ENCODE measurements at regions not wholly inside any gene's neighbourhood (a gene's known extent, or its start where the extent isn't known, plus 50 kb on each side); places are given as distances from the start of the nearest gene placed in this dataset.

GRCh38 chrX:58051346-58051745, 141.1 kb upstream of the ZXDA start:
- Mint-ChIP-seq H3K27ac (no peak overlapping the region), H3K4me3 (no peak overlapping the region), H3K9me3 (peaks cover 43% of the 10 kb centered on the region), H3K36me3 (ENCODE audit: low read depth) (no peaks in the 10 kb centered on the region), H3K27me3 (no peaks in the 10 kb centered on the region), H3K4me1 (ENCODE audit: low read depth) (no peaks in the 10 kb centered on the region)
- intact Hi-C loops (cut with micrococcal nuclease) = no loop called here

GRCh38 chrX:58044130-58044529, 133.9 kb upstream of the ZXDA start:
- H3K36me3 Mint-ChIP-seq (ENCODE audit: low read depth) = no peaks in the 10 kb centered on the region
- no peak overlapping the region for H3K4me3 Mint-ChIP-seq
- H3K4me1 Mint-ChIP-seq (ENCODE audit: low read depth) = no peaks in the 10 kb centered on the region
- no peak overlapping the region for H3K27ac Mint-ChIP-seq
- intact Hi-C loops (cut with micrococcal nuclease) = no loop called here
- H3K9me3 Mint-ChIP-seq = peaks cover 66% of the 10 kb centered on the region
- H3K27me3 Mint-ChIP-seq = no peaks in the 10 kb centered on the region

GRCh38 chrX:58025979-58026378, 115.7 kb upstream of the ZXDA start:
- H3K4me3 Mint-ChIP-seq = no peak overlapping the region
- H3K4me1 Mint-ChIP-seq (ENCODE audit: low read depth) = no peaks in the 10 kb centered on the region
- no peak overlapping the region for H3K27ac Mint-ChIP-seq
- intact Hi-C loops (cut with micrococcal nuclease) = loop anchor here (1.0 to 5.0 kb wide), 2 partner anchors 205 to 454 kb away; no protein-coding TSS in a partner anchor
- no peaks in the 10 kb centered on the region for H3K36me3 Mint-ChIP-seq (ENCODE audit: low read depth)
- H3K9me3 Mint-ChIP-seq = no peaks in the 10 kb centered on the region
- H3K27me3 Mint-ChIP-seq = no peaks in the 10 kb centered on the region

GRCh38 chrX:57985951-57986350, 75.7 kb upstream of the ZXDA start:
- no peaks in the 10 kb centered on the region for H3K4me1 Mint-ChIP-seq (ENCODE audit: low read depth)
- peaks cover 51% of the 10 kb centered on the region for H3K9me3 Mint-ChIP-seq
- no peaks in the 10 kb centered on the region for H3K27me3 Mint-ChIP-seq
- no peaks in the 10 kb centered on the region for H3K36me3 Mint-ChIP-seq (ENCODE audit: low read depth)
- no peak overlapping the region for H3K27ac Mint-ChIP-seq
- no peak overlapping the region for H3K4me3 Mint-ChIP-seq
- intact Hi-C loops (cut with micrococcal nuclease) = no loop called here

GRCh38 chrX:57984620-57985019, 74.4 kb upstream of the ZXDA start:
- no peaks in the 10 kb centered on the region for H3K4me1 Mint-ChIP-seq (ENCODE audit: low read depth)
- H3K27me3 Mint-ChIP-seq = no peaks in the 10 kb centered on the region
- intact Hi-C loops (cut with micrococcal nuclease) = no loop called here
- no peaks in the 10 kb centered on the region for H3K36me3 Mint-ChIP-seq (ENCODE audit: low read depth)
- H3K4me3 Mint-ChIP-seq = no peak overlapping the region
- H3K9me3 Mint-ChIP-seq = peaks cover 51% of the 10 kb centered on the region
- H3K27ac Mint-ChIP-seq = no peak overlapping the region

- H3K4me1 Mint-ChIP-seq (ENCODE audit: low read depth) = no peaks in the 10 kb centered on the region
- H3K4me3 Mint-ChIP-seq = no peak overlapping the region
- peaks cover 9% of the 10 kb centered on the region for H3K9me3 Mint-ChIP-seq
- H3K27ac Mint-ChIP-seq = no peak overlapping the region
- H3K27me3 Mint-ChIP-seq = no peaks in the 10 kb centered on the region
- no peaks in the 10 kb centered on the region for H3K36me3 Mint-ChIP-seq (ENCODE audit: low read depth)
- intact Hi-C loops (cut with micrococcal nuclease) = no loop called here
These were observed 67.7 kb upstream of the ZXDA start for GRCh38 chrX:57977992-57978391.

GRCh38 chrX:57964975-57965374, 54.7 kb upstream of the ZXDA start:
- Mint-ChIP-seq H3K4me3 (no peak overlapping the region), H3K9me3 (peaks cover 11% of the 10 kb centered on the region), H3K27me3 (no peaks in the 10 kb centered on the region), H3K36me3 (ENCODE audit: low read depth) (no peaks in the 10 kb centered on the region), H3K27ac (no peak overlapping the region), H3K4me1 (ENCODE audit: low read depth) (no peaks in the 10 kb centered on the region)
- intact Hi-C loops (cut with micrococcal nuclease) = no loop called here
